OCI-LY7 (cell line): ENCODE measurements at regions not wholly inside any gene's neighbourhood (a gene's known extent, or its start where the extent isn't known, plus 50 kb on each side); places are given as distances from the start of the nearest gene placed in this dataset. TPM values are rescaled to one million over a fixed set of nuclear protein-coding genes. Genes with fewer than 3 reads are reported as not detected.

Experiments
- BruUV-seq: library from RNA; stranded (reverse); fragments of 400-500 nt; replicated peaks from 2 replicates; lab custom pipeline; 2021; lab: Mats Ljungman, UMichigan
- CTCF ChIA-PET: fragments of 300-600 bp; sonication (Branson Sonifier 250); formaldehyde crosslinking; loops from one replicate; lab custom pipeline; 2022; ENCODE audit warnings: antibody characterized with exemption; ENCODE audit not compliant: unreplicated experiment; lab: Charles Lee
- POLR2A ChIA-PET: fragments of 300-600 bp; sonication (Branson Sonifier 250); formaldehyde crosslinking; loops from one replicate; lab custom pipeline; 2022; ENCODE audit warnings: antibody characterized with exemption; lab: Charles Lee
- DNase-seq: peaks from one replicate; pipeline ENCODE4 v3.0.0-alpha.2; 2015; ENCODE audit warnings: low spot score
- H2AFZ ChIP-seq: fragments of 200-600 bp; sonication (generic), shearing (Covaris generic); 2 replicates; pipeline ENCODE4 v1.6.1; 2014; ENCODE audit warnings: mild to moderate bottlenecking, antibody characterized with exemption, low read length, moderate library complexity
- H3K27ac ChIP-seq: fragments of 200-600 bp; sonication (generic); 2 replicates; pipeline ENCODE4 v1.5.1; 2014; ENCODE audit warnings: mixed run types, low read depth, mild to moderate bottlenecking, moderate library complexity, low read length, inconsistent platforms; ENCODE audit not compliant: poor library complexity, severe bottlenecking
- H3K36me3 ChIP-seq: fragments of 200-600 bp; sonication (generic); 2 replicates; pipeline ENCODE4 v1.6.1; 2014; ENCODE audit warnings: mild to moderate bottlenecking, antibody characterized with exemption, low read length, moderate library complexity, mixed read lengths; ENCODE audit not compliant: insufficient read depth
- H3K4me1 ChIP-seq: fragments of 200-600 bp; sonication (generic); 2 replicates; pipeline ENCODE4 v1.5.1; 2014; ENCODE audit warnings: mild to moderate bottlenecking, low read length; ENCODE audit not compliant: insufficient read depth, poor library complexity, severe bottlenecking
- H3K4me2 ChIP-seq: fragments of 200-600 bp; sonication (generic); 2 replicates; pipeline ENCODE4 v1.6.1; 2014; ENCODE audit warnings: mild to moderate bottlenecking, low read length
- H3K4me3 ChIP-seq: fragments of 200-600 bp; sonication (generic); 2 replicates; pipeline ENCODE4 v1.5.1; 2014; ENCODE audit warnings: mild to moderate bottlenecking, low read depth, low read length; ENCODE audit not compliant: poor library complexity, severe bottlenecking
- H3K79me2 ChIP-seq: fragments of 200-600 bp; sonication (generic); 2 replicates; pipeline ENCODE4 v1.6.1; 2016; ENCODE audit warnings: low read depth, mild to moderate bottlenecking, low read length, moderate library complexity, mixed read lengths; ENCODE audit not compliant: insufficient read depth
- H3K9me2 ChIP-seq: fragments of 200-600 bp; sonication (generic); 2 replicates; pipeline ENCODE4 v1.6.1; 2016; ENCODE audit warnings: mild to moderate bottlenecking, low read length, mixed read lengths; ENCODE audit not compliant: insufficient read depth
- H3K9me3 ChIP-seq: fragments of 200-600 bp; sonication (generic); 2 replicates; pipeline ENCODE4 v1.6.1; 2014; ENCODE audit warnings: mild to moderate bottlenecking, mixed run types, low read length, mixed read lengths
- H4K20me1 ChIP-seq: fragments of 200-600 bp; sonication (generic); 2 replicates; pipeline ENCODE4 v1.6.1; 2014; ENCODE audit warnings: mild to moderate bottlenecking, antibody characterized with exemption, low read length, moderate library complexity, mixed read lengths; ENCODE audit not compliant: insufficient read depth
- EZH2phosphoT487 ChIP-seq: fragments of 200-600 bp; sonication (generic); IDR thresholded peaks from 2 replicates; pipeline ENCODE4 v1.6.1; 2018; ENCODE audit warnings: low read depth, borderline replicate concordance, mild to moderate bottlenecking, mixed run types, antibody characterized with exemption, low read length, moderate library complexity, mixed read lengths
- intact Hi-C: fragments of 100-400 bp; cut with micrococcal nuclease; formaldehyde crosslinking; loops from one replicate; pipeline ENCODE4 v1.10.0; 2022; ENCODE audit not compliant: unreplicated experiment
- small RNA-seq: library from RNA; depleted of rRNA; stranded (forward); fragments of <200 nt; gene quantifications from one replicate; pipeline ENCODE3, GENCODE V24; 2014
- TF ChIP-seq, protein P1 (sequence below): fragments of 200-600 bp; sonication (generic); conservative IDR thresholded peaks from 2 replicates; pipeline ENCODE4 v1.5.1; 2014; ENCODE audit warnings: mild to moderate bottlenecking, antibody characterized with exemption, low read length, moderate library complexity, mixed read lengths

DNA sequence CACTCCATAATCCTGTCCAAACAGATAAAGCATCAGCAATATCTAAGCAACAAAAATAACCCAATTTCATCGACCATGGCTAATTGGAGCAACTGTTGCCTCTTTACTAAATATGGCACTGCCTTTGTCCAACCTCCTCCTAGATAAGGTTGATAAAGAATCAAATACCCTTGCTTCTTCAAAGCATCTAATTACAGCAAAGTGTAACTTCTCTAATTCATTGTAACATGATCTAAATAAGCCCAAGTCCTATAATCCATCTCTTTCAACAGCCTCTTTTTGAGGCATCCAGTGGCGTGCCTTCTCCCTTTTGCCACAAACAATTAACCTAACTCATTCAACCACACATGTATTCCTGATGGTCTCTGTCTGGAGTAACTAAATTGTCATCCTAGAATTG lies 81.7 kb upstream of the KLHL1 start:
- intact Hi-C loops, result no loop called here
- no peak for TF ChIP-seq EZH2phosphoT487
- TF ChIP-seq, protein P1, sequence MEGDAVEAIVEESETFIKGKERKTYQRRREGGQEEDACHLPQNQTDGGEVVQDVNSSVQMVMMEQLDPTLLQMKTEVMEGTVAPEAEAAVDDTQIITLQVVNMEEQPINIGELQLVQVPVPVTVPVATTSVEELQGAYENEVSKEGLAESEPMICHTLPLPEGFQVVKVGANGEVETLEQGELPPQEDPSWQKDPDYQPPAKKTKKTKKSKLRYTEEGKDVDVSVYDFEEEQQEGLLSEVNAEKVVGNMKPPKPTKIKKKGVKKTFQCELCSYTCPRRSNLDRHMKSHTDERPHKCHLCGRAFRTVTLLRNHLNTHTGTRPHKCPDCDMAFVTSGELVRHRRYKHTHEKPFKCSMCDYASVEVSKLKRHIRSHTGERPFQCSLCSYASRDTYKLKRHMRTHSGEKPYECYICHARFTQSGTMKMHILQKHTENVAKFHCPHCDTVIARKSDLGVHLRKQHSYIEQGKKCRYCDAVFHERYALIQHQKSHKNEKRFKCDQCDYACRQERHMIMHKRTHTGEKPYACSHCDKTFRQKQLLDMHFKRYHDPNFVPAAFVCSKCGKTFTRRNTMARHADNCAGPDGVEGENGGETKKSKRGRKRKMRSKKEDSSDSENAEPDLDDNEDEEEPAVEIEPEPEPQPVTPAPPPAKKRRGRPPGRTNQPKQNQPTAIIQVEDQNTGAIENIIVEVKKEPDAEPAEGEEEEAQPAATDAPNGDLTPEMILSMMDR, result no peak
- H3K9me2 ChIP-seq, result no peaks in the 10 kb centered on the region
- H3K79me2 ChIP-seq, result no peaks in the 10 kb centered on the region
- H3K9me3 ChIP-seq, result 0 out of 2 replicates have a peak, but pooled peaks cover 3% of the 10 kb centered on the region
- H3K4me2 ChIP-seq, result no peak overlapping the region
- no TSS peak for BruUV-seq
- no peaks in the 10 kb centered on the region for H3K36me3 ChIP-seq
- ChIA-PET POLR2A (no interaction called here), CTCF (no interaction called here)
- no peaks in the 10 kb centered on the region for H3K4me1 ChIP-seq
- no peak for DNase-seq
- H3K4me3 ChIP-seq, result no peak overlapping the region
- H3K27ac ChIP-seq, result no peak overlapping the region
- no peaks in the 10 kb centered on the region for H4K20me1 ChIP-seq
- H2AFZ ChIP-seq, result no peak overlapping the region

- TF ChIP-seq EZH2phosphoT487, result no peak
- TF ChIP-seq, protein P1, result no peak
- no peaks in the 10 kb centered on the region for H3K79me2 ChIP-seq
- POLR2A ChIA-PET, result no interaction called here
- no peaks in the 10 kb centered on the region for H3K9me2 ChIP-seq
- H3K36me3 ChIP-seq, result no peaks in the 10 kb centered on the region
- no peak for DNase-seq
- no peak overlapping the region for H3K27ac ChIP-seq
- no peak overlapping the region for H3K4me3 ChIP-seq
- H4K20me1 ChIP-seq, result no peaks in the 10 kb centered on the region
- no peak overlapping the region for H2AFZ ChIP-seq
- no peak overlapping the region for H3K4me2 ChIP-seq
- CTCF ChIA-PET, result no interaction called here
- 0 out of 2 replicates have a peak, but pooled peaks cover 3% of the 10 kb centered on the region for H3K9me3 ChIP-seq
- no peaks in the 10 kb centered on the region for H3K4me1 ChIP-seq
- no TSS peak for BruUV-seq
- intact Hi-C loops, result no loop called here
Measured at GRCh38 chr13:70188567-70188966, 80.3 kb upstream of the KLHL1 start.

DNA sequence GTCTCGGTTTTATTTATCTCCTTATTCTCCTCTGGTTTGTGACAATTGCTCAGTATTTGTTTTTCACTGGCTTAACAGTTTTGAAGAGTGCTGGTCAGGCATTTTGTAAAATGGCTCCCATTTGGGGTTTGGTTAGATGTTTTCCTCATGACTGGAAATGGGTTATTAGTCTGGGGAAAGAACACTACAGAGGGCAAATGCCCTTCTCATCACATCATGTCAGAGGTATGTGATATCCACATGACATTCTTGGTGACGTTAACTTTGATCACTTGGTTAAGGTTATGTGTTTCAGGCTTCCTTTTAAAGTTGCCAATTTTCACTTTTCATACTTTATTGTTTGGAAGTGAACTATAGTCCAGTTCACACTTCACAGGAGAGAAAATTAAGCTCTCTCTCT lies 74.8 kb upstream of the KLHL1 start:
- Histone ChIP-seq H3K4me1 (no peaks in the 10 kb centered on the region), H3K79me2 (no peaks in the 10 kb centered on the region), H3K9me3 (0 out of 2 replicates have a peak, but pooled peaks cover 3% of the 10 kb centered on the region), H3K27ac (no peak overlapping the region), H4K20me1 (no peaks in the 10 kb centered on the region), H3K9me2 (no peaks in the 10 kb centered on the region), H3K4me2 (no peak overlapping the region), H3K36me3 (no peaks in the 10 kb centered on the region), H3K4me3 (no peak overlapping the region), H2AFZ (no peak overlapping the region)
- no peak for TF ChIP-seq EZH2phosphoT487
- TF ChIP-seq, protein P1, result no peak
- no peak for DNase-seq
- CTCF ChIA-PET, result no interaction called here
- no TSS peak for BruUV-seq
- intact Hi-C loops, result no loop called here
- POLR2A ChIA-PET, result no interaction called here

Small RNA genes lying in the stretch of these regions (small RNA-seq; reads per million reads assigned to genes)
- not detected for gene AL445264.1
- gene RNU6-54P, result not detected
